K562 (cell line): ENCODE measurements at regions not wholly inside any gene's neighbourhood (a gene's known extent, or its start where the extent isn't known, plus 50 kb on each side); places are given as distances from the start of the nearest gene placed in this dataset.
"Not testable (repeated sequence)": the region's sequence is repeated elsewhere in the genome, so short reads cannot be mapped to it uniquely, and the experiment has no call there.

Source experiments
- CHD2 ChIP-seq: IDR thresholded peaks from 2 replicates; pipeline ENCODE4 v1.6.1; 2011; ENCODE audit warnings: low read depth, low read length
- EP300 ChIP-seq: IDR thresholded peaks from 2 replicates; pipeline ENCODE4 v1.6.1; 2012; ENCODE audit warnings: low read length, improper control_type of control experiment
- GATA2 ChIP-seq: sonication (generic); formaldehyde crosslinking; IDR thresholded peaks from 2 replicates; pipeline ENCODE4 v1.4.0; 2020; ENCODE audit warnings: mild to moderate bottlenecking, missing genetic modification reagents
- KAT7 ChIP-seq: sonication (generic); formaldehyde crosslinking; IDR thresholded peaks from 2 replicates; pipeline ENCODE4 v1.8.0; 2022; ENCODE audit warnings: missing genetic modification reagents, mild to moderate bottlenecking, borderline replicate concordance
- POLR2AphosphoS5 ChIP-seq: IDR thresholded peaks from 2 replicates; pipeline ENCODE4 v1.6.1; 2011; ENCODE audit warnings: mild to moderate bottlenecking, low read depth, low read length, moderate library complexity; ENCODE audit not compliant: control insufficient read depth, insufficient read depth
- SIN3A ChIP-seq, 2 experiments: fragments of 150-350 bp in 1 of 2; IDR thresholded peaks; 2 replicates each; pipeline ENCODE4 v1.6.1; 2011 to 2016; ENCODE audit warnings: borderline replicate concordance in 2 of 2, low read depth in 2 of 2, low read length in 2 of 2, mild to moderate bottlenecking in 2 of 2, moderate library complexity in 2 of 2; ENCODE audit not compliant: control insufficient read depth in 1 of 2
- TEAD4 ChIP-seq, 2 experiments: sonication (generic) in 1 of 2; formaldehyde crosslinking in 1 of 2; IDR thresholded peaks; 2 replicates each; pipeline versions ENCODE4 v1.6.1 to v1.8.0; 2012 to 2022; ENCODE audit warnings: borderline replicate concordance in 1 of 2, inconsistent platforms in 1 of 2, low read length in 1 of 2, mild to moderate bottlenecking in 1 of 2, missing genetic modification reagents in 1 of 2
- TRIM24 ChIP-seq, 2 experiments: fragments of 450-650 bp; IDR thresholded peaks; 2 replicates each; pipeline ENCODE4 v1.6.1; 2016
- ZNF121 ChIP-seq: sonication (generic); formaldehyde crosslinking; conservative IDR thresholded peaks from 2 replicates; pipeline ENCODE4 v1.8.0; 2022; ENCODE audit warnings: missing genetic modification reagents
- ZNF3 ChIP-seq: fragments of 250-450 bp; sonication (Bioruptor Pico); IDR thresholded peaks from 2 replicates; pipeline ENCODE4 v1.5.0; 2021; ENCODE audit warnings: mild to moderate bottlenecking, moderate library complexity
- ZNF395 ChIP-seq: fragments of 200-800 bp; sonication (Bioruptor generic); IDR thresholded peaks from 2 replicates; pipeline ENCODE4 v1.6.1; 2017; ENCODE audit warnings: missing genetic modification characterization, missing compliant biosample characterization
- TF ChIP-seq, protein P1 (sequence below): conservative IDR thresholded peaks from 2 replicates; pipeline ENCODE4 v1.6.1; 2011; ENCODE audit warnings: low read depth, mild to moderate bottlenecking, low read length; ENCODE audit not compliant: control insufficient read depth
- TF ChIP-seq, protein P2 (sequence below), 3 experiments: IDR thresholded peaks in 2 of 3; conservative IDR thresholded peaks in 1 of 3; 2 replicates each; pipeline ENCODE4 v1.5.1; 2011 to 2012; ENCODE audit warnings: low read length in 3 of 3, mild to moderate bottlenecking in 3 of 3, control low read depth in 2 of 3, improper control_type of control experiment in 1 of 3, inconsistent platforms in 1 of 3, low read depth in 1 of 3, mixed read lengths in 1 of 3, moderate library complexity in 1 of 3; ENCODE audit not compliant: insufficient read depth in 2 of 3
- TF ChIP-seq, protein P3 (sequence below): fragments of 450-650 bp; IDR thresholded peaks from 2 replicates; pipeline ENCODE4 v1.6.1; 2018; ENCODE audit warnings: mild to moderate bottlenecking, low read depth; ENCODE audit not compliant: partially characterized antibody

DNA sequence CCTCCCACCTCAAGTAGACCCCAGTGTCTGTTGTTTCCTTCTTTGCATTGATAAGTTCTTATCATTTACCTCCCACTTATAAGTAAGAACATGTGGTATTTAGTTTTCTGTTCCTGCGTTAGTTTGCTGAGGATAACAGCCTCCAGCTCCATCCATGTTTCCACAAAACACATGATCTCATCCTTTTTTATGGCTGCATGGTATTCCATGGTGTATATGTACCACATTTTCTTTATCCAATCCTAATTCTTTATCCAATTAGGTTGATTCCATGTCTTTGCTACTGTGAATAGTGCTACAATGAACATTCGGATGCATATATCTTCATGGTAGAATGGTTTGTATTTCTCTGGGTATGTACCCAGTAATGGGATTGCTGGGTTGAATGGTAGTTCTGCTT lies 102.5 kb upstream of the UGP2 start:
- TF ChIP-seq, protein P1, sequence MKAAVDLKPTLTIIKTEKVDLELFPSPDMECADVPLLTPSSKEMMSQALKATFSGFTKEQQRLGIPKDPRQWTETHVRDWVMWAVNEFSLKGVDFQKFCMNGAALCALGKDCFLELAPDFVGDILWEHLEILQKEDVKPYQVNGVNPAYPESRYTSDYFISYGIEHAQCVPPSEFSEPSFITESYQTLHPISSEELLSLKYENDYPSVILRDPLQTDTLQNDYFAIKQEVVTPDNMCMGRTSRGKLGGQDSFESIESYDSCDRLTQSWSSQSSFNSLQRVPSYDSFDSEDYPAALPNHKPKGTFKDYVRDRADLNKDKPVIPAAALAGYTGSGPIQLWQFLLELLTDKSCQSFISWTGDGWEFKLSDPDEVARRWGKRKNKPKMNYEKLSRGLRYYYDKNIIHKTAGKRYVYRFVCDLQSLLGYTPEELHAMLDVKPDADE = not testable (repeated sequence)
- TF ChIP-seq ZNF121 (CRISPR knock-in tag); EP300; KAT7 (CRISPR knock-in tag); TRIM24 (IDR thresholded peaks at IDR 0.05); POLR2AphosphoS5; TEAD4 (IDR thresholded peaks at IDR 0.05; ENCODE audit: low read length); TEAD4 (CRISPR knock-in tag; IDR thresholded peaks at IDR 0.05; ENCODE audit: borderline replicate concordance); ZNF395 (CRISPR knock-in tag); ZNF3 (CRISPR knock-in tag); GATA2 (CRISPR knock-in tag); SIN3A (IDR thresholded peaks at IDR 0.05; ENCODE audit: borderline replicate concordance in 2 of 2, control insufficient read depth in 1 of 2, low read depth in 2 of 2, low read length in 2 of 2); CHD2: not testable (repeated sequence)
- TF ChIP-seq, protein P2, sequence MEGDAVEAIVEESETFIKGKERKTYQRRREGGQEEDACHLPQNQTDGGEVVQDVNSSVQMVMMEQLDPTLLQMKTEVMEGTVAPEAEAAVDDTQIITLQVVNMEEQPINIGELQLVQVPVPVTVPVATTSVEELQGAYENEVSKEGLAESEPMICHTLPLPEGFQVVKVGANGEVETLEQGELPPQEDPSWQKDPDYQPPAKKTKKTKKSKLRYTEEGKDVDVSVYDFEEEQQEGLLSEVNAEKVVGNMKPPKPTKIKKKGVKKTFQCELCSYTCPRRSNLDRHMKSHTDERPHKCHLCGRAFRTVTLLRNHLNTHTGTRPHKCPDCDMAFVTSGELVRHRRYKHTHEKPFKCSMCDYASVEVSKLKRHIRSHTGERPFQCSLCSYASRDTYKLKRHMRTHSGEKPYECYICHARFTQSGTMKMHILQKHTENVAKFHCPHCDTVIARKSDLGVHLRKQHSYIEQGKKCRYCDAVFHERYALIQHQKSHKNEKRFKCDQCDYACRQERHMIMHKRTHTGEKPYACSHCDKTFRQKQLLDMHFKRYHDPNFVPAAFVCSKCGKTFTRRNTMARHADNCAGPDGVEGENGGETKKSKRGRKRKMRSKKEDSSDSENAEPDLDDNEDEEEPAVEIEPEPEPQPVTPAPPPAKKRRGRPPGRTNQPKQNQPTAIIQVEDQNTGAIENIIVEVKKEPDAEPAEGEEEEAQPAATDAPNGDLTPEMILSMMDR (IDR thresholded peaks at IDR 0.05 in 2 of 3, conservative IDR thresholded peaks at IDR 0.05 in 1 of 3; ENCODE audit: insufficient read depth in 2 of 3, low read depth in 1 of 3, low read length in 3 of 3) = not testable (repeated sequence)
- TF ChIP-seq, protein P3, sequence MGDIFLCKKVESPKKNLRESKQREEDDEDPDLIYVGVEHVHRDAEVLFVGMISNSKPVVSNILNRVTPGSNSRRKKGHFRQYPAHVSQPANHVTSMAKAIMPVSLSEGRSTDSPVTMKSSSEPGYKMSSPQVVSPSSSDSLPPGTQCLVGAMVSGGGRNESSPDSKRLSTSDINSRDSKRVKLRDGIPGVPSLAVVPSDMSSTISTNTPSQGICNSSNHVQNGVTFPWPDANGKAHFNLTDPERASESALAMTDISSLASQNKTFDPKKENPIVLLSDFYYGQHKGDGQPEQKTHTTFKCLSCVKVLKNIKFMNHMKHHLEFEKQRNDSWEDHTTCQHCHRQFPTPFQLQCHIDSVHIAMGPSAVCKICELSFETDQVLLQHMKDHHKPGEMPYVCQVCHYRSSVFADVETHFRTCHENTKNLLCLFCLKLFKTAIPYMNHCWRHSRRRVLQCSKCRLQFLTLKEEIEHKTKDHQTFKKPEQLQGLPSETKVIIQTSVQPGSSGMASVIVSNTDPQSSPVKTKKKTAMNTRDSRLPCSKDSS = not testable (repeated sequence)
